ENCODE measurements at regions not wholly inside any gene's neighbourhood (a gene's known extent, or its start where the extent isn't known, plus 50 kb on each side); places are given as distances from the start of the nearest gene placed in this dataset.

- no peak overlapping the region for H3K4me3 ChIP-seq (ENCODE audit: low read length)
- no peak for TF ChIP-seq CTCF (conservative IDR thresholded peaks at IDR 0.05; ENCODE audit: low read length)
- no peak for DNase-seq (ENCODE audit: low read depth)
Observed at GRCh38 chr13:80802946-80803345, 462.0 kb upstream of the SPRY2 start.

GRCh38 chr13:80798576-80799133, 457.7 kb upstream of the SPRY2 start:
- DNase-seq (ENCODE audit: low read depth): no peak
- no peak for TF ChIP-seq CTCF (conservative IDR thresholded peaks at IDR 0.05; ENCODE audit: low read length)
- no peak overlapping the region for H3K4me3 ChIP-seq (ENCODE audit: low read length)

- no peak for DNase-seq (ENCODE audit: low read depth)
- TF ChIP-seq CTCF (conservative IDR thresholded peaks at IDR 0.05; ENCODE audit: low read length): no peak
- H3K4me3 ChIP-seq (ENCODE audit: low read length): no peak overlapping the region
Observed at GRCh38 chr13:80787604-80788003, 446.7 kb upstream of the SPRY2 start.

- no peak for TF ChIP-seq CTCF (conservative IDR thresholded peaks at IDR 0.05; ENCODE audit: low read length)
- no peak for DNase-seq (ENCODE audit: low read depth)
- H3K4me3 ChIP-seq (ENCODE audit: low read length): no peak overlapping the region
Observed at GRCh38 chr13:80783926-80784565, 443.1 kb upstream of the SPRY2 start.

GRCh38 chr13:80782441-80782840, 441.5 kb upstream of the SPRY2 start:
- no peak for TF ChIP-seq CTCF (conservative IDR thresholded peaks at IDR 0.05; ENCODE audit: low read length)
- H3K4me3 ChIP-seq (ENCODE audit: low read length): no peak overlapping the region
- DNase-seq (ENCODE audit: low read depth): no peak

GRCh38 chr13:80778297-80778696, 437.4 kb upstream of the SPRY2 start:
- DNase-seq (ENCODE audit: low read depth): no peak
- no peak for TF ChIP-seq CTCF (conservative IDR thresholded peaks at IDR 0.05; ENCODE audit: low read length)
- H3K4me3 ChIP-seq (ENCODE audit: low read length): no peak overlapping the region

GRCh38 chr13:80757694-80758093, 416.8 kb upstream of the SPRY2 start:
- DNase-seq (ENCODE audit: low read depth): no peak
- no peak overlapping the region for H3K4me3 ChIP-seq (ENCODE audit: low read length)
- no peak for TF ChIP-seq CTCF (conservative IDR thresholded peaks at IDR 0.05; ENCODE audit: low read length)

Measured in AG10803 (cell line).